ENCODE measurements at regions not wholly inside any gene's neighbourhood (a gene's known extent, or its start where the extent isn't known, plus 50 kb on each side); places are given as distances from the start of the nearest gene placed in this dataset.

- TF ChIP-seq CTCF (IDR thresholded peaks at IDR 0.05) (no peak), POLR2AphosphoS5 (IDR thresholded peaks at IDR 0.05) (no peak), EP300 (IDR thresholded peaks at IDR 0.05; ENCODE audit: low read depth) (no peak), POLR2A (IDR thresholded peaks at IDR 0.05) (no peak)
Measured at GRCh38 chr2:64276417-64277095, 132.3 kb upstream of the PELI1 start.
